K562 (cell line): ENCODE measurements at regions not wholly inside any gene's neighbourhood (a gene's known extent, or its start where the extent isn't known, plus 50 kb on each side); places are given as distances from the start of the nearest gene placed in this dataset.

Source experiments
- ATAC-seq: fragments of 200-7000 bp; cut with Tn5 transposase; 3 replicates; pipeline ENCODE4 v1.9.1; 2020; ENCODE audit warnings: moderate library complexity
- BruUV-seq: library from RNA; stranded (reverse); fragments of 400-500 nt; replicated peaks from 2 replicates; lab custom pipeline; 2021; lab: Mats Ljungman, UMichigan
- CTCF ChIA-PET: fragments of 300-600 bp; formaldehyde crosslinking; extraction: SDS; loops from one replicate; lab custom pipeline; 2021; ENCODE audit warnings: low intra/inter-chr PET ratio; lab: Yijun Ruan, JAX
- POLR2A ChIA-PET: fragments of 300-600, 350-650 bp; sonication (Branson Sonifier 250); formaldehyde crosslinking; extraction: SDS; loops from one replicate; lab custom pipeline; 2021; ENCODE audit warnings: antibody characterized with exemption, inconsistent platforms; lab: Yijun Ruan, JAX
- DNase-seq, 4 experiments: peaks; one replicate each; pipeline versions ENCODE4 v3.0.0 to v3.0.0-alpha.2; 2011 to 2018; ENCODE audit warnings: low spot score in 3 of 4, mixed read lengths in 3 of 4; ENCODE audit errors: extremely low read depth in 1 of 4
- FAIRE-seq: peaks from 2 replicates; lab custom pipeline; 2011; peaks lifted over from hg19 to GRCh38; lab: Jason Lieb, UNC
- H2AFZ ChIP-seq: 2 replicates; pipeline ENCODE4 v1.6.0; 2011; ENCODE audit warnings: low read depth, low read length, control low read depth, inconsistent platforms
- H3K27ac ChIP-seq: fragments of 200-600 bp; 3 replicates; pipeline ENCODE4 v1.8.0; 2011; ENCODE audit warnings: low read depth, mild to moderate bottlenecking, control low read depth, inconsistent platforms, low read length, moderate library complexity, mixed read lengths; ENCODE audit errors: extremely low read depth
- H3K27me3 ChIP-seq, 2 experiments: fragments of 300-600 bp in 1 of 2; 2 replicates in 1 of 2; 3 replicates in 1 of 2; pipeline versions ENCODE4 v1.6.0 to v1.8.0; 2011; ENCODE audit warnings: inconsistent platforms in 2 of 2, low read length in 2 of 2, mild to moderate bottlenecking in 1 of 2, mixed read lengths in 1 of 2, moderate library complexity in 1 of 2; ENCODE audit not compliant: control insufficient read depth in 2 of 2, insufficient read depth in 2 of 2
- H3K36me3 ChIP-seq: fragments of 300-600 bp; 3 replicates; pipeline ENCODE4 v1.8.0; 2011; ENCODE audit warnings: mild to moderate bottlenecking, low read length, inconsistent platforms; ENCODE audit not compliant: control insufficient read depth, insufficient read depth
- H3K4me1 ChIP-seq, 2 experiments: fragments of 200-600 bp in 1 of 2; replicated peaks in 1 of 2; 2 replicates in 1 of 2; 3 replicates in 1 of 2; pipeline versions ENCODE4 v1.5.1 to v1.8.0; 2011; ENCODE audit warnings: inconsistent platforms in 2 of 2, low read length in 2 of 2, mild to moderate bottlenecking in 1 of 2, mixed read lengths in 1 of 2, moderate library complexity in 1 of 2; ENCODE audit not compliant: control insufficient read depth in 2 of 2, insufficient read depth in 2 of 2
- H3K4me2 ChIP-seq: 2 replicates; pipeline ENCODE4 v1.6.1; 2011; ENCODE audit warnings: low read length, control low read depth, inconsistent platforms, mixed read lengths; ENCODE audit not compliant: insufficient read depth
- H3K4me3 ChIP-seq: fragments of 200-600 bp; sonication (generic), shearing (Covaris generic); 2 replicates; pipeline ENCODE4 v1.5.1; 2016; ENCODE audit warnings: control low read depth, inconsistent platforms
- H3K79me2 ChIP-seq: fragments of 200-600 bp; 3 replicates; pipeline ENCODE4 v1.8.0; 2011; ENCODE audit warnings: low read length, inconsistent platforms; ENCODE audit not compliant: control insufficient read depth, insufficient read depth
- H3K9ac ChIP-seq, 2 experiments: 2 replicates each; pipeline versions ENCODE4 v1.6.0 to v1.6.1; 2011; ENCODE audit warnings: low read depth in 2 of 2, low read length in 2 of 2, control low read depth in 1 of 2, inconsistent platforms in 1 of 2, mild to moderate bottlenecking in 1 of 2, mixed read lengths in 1 of 2; ENCODE audit not compliant: insufficient read depth in 1 of 2
- H3K9me1 ChIP-seq: one replicate; pipeline ENCODE4 v1.6.0; 2011; ENCODE audit warnings: inconsistent platforms, mild to moderate bottlenecking, low read length, moderate library complexity; ENCODE audit not compliant: control insufficient read depth, insufficient read depth
- H3K9me3 ChIP-seq: replicated peaks from 2 replicates; pipeline ENCODE4 v1.5.1; 2011; ENCODE audit warnings: low read depth, low read length, inconsistent platforms; ENCODE audit not compliant: control insufficient read depth, insufficient read depth
- H4K20me1 ChIP-seq: replicated peaks from 2 replicates; pipeline ENCODE4 v1.6.1; 2011; ENCODE audit warnings: low read length, inconsistent platforms, mixed read lengths; ENCODE audit not compliant: control insufficient read depth, insufficient read depth
- E2F3 ChIP-seq: fragments of 250-450 bp; sonication (Bioruptor Pico); IDR thresholded peaks from 2 replicates; pipeline ENCODE4 v1.4.0; 2020; ENCODE audit warnings: mild to moderate bottlenecking
- EGR1 ChIP-seq: fragments of 450-650 bp; conservative IDR thresholded peaks from 2 replicates; pipeline ENCODE4 v1.6.1; 2017; ENCODE audit warnings: mild to moderate bottlenecking
- ETV5 ChIP-seq: sonication (generic); formaldehyde crosslinking; IDR thresholded peaks from 2 replicates; pipeline ENCODE4 v1.4.0; 2020; ENCODE audit warnings: low read depth, mild to moderate bottlenecking, missing genetic modification reagents
- KAT2B ChIP-seq: IDR thresholded peaks from one replicate; pipeline ENCODE4 v1.6.1; 2012; ENCODE audit warnings: low read depth, mild to moderate bottlenecking, control low read depth, inconsistent platforms, low read length, moderate library complexity
- POLR2AphosphoS5 ChIP-seq: IDR thresholded peaks from 2 replicates; pipeline ENCODE4 v1.6.1; 2011; ENCODE audit warnings: mild to moderate bottlenecking, low read depth, low read length, moderate library complexity; ENCODE audit not compliant: control insufficient read depth, insufficient read depth
- ZC3H11A ChIP-seq: IDR thresholded peaks from 2 replicates; pipeline ENCODE4 v1.6.1; 2012; ENCODE audit warnings: low read depth, low read length, improper control_type of control experiment
- ZNF778 ChIP-seq: fragments of 450-650 bp; formaldehyde crosslinking; IDR thresholded peaks from 2 replicates; pipeline ENCODE4 v1.4.0; 2020; ENCODE audit warnings: mild to moderate bottlenecking, moderate library complexity
- WGBS: fragments of 100-300 bp; shearing (Covaris generic); methylation state at CpG from one replicate; pipeline ENCODE4 v1.1.6; 2016; ENCODE audit warnings: low coverage, mixed read lengths; ENCODE audit not compliant: insufficient coverage; ENCODE audit errors: missing lambda C conversion rate; 5-methylcytosine and 5-hydroxymethylcytosine counted together
- in situ Hi-C: fragments of 300-500 bp; cut with MboI; formaldehyde crosslinking; loops from 4 replicates; pipeline ENCODE4 v1.15.0; 2018; ENCODE audit warnings: inconsistent platforms, mixed read lengths
- intact Hi-C: fragments of 100-400 bp; cut with micrococcal nuclease; formaldehyde crosslinking; loops from 2 replicates; pipeline ENCODE4 v1.14.2; 2022
- TF ChIP-seq, protein P1 (sequence below): fragments of 250-450 bp; sonication (Bioruptor Pico); IDR thresholded peaks from 2 replicates; pipeline ENCODE4 v1.4.0; 2020; ENCODE audit warnings: borderline replicate concordance
- TF ChIP-seq, protein P2 (sequence below): sonication (generic); formaldehyde crosslinking; IDR thresholded peaks from 2 replicates; pipeline ENCODE4 v1.8.1; 2022; ENCODE audit warnings: missing genetic modification reagents
- TF ChIP-seq, protein P3 (sequence below): IDR thresholded peaks from 3 replicates; pipeline ENCODE4 v1.6.1; 2011; ENCODE audit warnings: borderline replicate concordance, mild to moderate bottlenecking, moderate library complexity; ENCODE audit not compliant: insufficient read length; ENCODE audit errors: extremely low read depth

DNA sequence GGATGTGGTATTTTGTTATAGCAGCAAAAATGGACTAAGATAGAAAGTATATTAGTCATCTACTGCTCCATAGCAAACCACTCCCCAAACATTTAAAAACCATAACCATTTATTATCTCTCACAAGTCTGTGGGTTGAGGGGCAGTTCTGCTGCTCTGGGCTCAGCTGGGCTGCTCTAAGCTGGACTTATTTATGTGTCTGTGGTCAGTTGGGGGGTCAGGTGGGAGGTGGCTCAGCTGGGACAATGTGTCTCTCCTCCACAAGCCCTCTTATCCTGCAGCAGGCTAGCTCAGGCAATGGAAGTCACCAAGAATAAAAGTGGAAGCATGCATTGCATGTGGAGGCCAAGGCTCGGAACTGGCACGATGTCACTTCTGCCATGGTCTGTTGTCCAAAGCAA lies 226.1 kb upstream of the N4BP1 start:
- H3K4me3 ChIP-seq: no peak overlapping the region
- H3K36me3 ChIP-seq: no peaks in the 10 kb centered on the region
- H2AFZ ChIP-seq: no peak overlapping the region
- CTCF ChIA-PET: no interaction called here
- DNase-seq: no peak
- POLR2A ChIA-PET: no interaction called here
- no peaks in the 10 kb centered on the region for H3K9me1 ChIP-seq
- H3K9ac ChIP-seq: no peak overlapping the region
- no peak for ATAC-seq
- H3K4me1 ChIP-seq: no peaks in the 10 kb centered on the region
- H3K4me2 ChIP-seq: no peak overlapping the region
- H3K79me2 ChIP-seq: no peaks in the 10 kb centered on the region
- in situ Hi-C loops: no loop called here
- no peaks in the 10 kb centered on the region for H3K27me3 ChIP-seq
- no TSS peak for BruUV-seq
- TF ChIP-seq KAT2B (no peak), ETV5 (CRISPR knock-in tag) (no peak), E2F3 (CRISPR knock-in tag) (no peak), ZC3H11A (no peak), POLR2AphosphoS5 (no peak), ZNF778 (CRISPR knock-in tag) (no peak), EGR1 (no peak)
- TF ChIP-seq, protein P1, sequence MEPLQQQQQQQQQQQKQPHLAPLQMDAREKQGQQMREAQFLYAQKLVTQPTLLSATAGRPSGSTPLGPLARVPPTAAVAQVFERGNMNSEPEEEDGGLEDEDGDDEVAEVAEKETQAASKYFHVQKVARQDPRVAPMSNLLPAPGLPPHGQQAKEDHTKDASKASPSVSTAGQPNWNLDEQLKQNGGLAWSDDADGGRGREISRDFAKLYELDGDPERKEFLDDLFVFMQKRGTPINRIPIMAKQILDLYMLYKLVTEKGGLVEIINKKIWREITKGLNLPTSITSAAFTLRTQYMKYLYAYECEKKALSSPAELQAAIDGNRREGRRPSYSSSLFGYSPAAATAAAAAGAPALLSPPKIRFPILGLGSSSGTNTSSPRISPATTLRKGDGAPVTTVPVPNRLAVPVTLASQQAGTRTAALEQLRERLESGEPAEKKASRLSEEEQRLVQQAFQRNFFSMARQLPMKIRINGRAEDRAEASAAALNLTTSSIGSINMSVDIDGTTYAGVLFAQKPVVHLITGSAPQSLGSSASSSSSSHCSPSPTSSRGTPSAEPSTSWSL: no peak
- TF ChIP-seq, protein P2, sequence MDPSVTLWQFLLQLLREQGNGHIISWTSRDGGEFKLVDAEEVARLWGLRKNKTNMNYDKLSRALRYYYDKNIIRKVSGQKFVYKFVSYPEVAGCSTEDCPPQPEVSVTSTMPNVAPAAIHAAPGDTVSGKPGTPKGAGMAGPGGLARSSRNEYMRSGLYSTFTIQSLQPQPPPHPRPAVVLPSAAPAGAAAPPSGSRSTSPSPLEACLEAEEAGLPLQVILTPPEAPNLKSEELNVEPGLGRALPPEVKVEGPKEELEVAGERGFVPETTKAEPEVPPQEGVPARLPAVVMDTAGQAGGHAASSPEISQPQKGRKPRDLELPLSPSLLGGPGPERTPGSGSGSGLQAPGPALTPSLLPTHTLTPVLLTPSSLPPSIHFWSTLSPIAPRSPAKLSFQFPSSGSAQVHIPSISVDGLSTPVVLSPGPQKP (CRISPR knock-in tag): no peak
- TF ChIP-seq, protein P3, sequence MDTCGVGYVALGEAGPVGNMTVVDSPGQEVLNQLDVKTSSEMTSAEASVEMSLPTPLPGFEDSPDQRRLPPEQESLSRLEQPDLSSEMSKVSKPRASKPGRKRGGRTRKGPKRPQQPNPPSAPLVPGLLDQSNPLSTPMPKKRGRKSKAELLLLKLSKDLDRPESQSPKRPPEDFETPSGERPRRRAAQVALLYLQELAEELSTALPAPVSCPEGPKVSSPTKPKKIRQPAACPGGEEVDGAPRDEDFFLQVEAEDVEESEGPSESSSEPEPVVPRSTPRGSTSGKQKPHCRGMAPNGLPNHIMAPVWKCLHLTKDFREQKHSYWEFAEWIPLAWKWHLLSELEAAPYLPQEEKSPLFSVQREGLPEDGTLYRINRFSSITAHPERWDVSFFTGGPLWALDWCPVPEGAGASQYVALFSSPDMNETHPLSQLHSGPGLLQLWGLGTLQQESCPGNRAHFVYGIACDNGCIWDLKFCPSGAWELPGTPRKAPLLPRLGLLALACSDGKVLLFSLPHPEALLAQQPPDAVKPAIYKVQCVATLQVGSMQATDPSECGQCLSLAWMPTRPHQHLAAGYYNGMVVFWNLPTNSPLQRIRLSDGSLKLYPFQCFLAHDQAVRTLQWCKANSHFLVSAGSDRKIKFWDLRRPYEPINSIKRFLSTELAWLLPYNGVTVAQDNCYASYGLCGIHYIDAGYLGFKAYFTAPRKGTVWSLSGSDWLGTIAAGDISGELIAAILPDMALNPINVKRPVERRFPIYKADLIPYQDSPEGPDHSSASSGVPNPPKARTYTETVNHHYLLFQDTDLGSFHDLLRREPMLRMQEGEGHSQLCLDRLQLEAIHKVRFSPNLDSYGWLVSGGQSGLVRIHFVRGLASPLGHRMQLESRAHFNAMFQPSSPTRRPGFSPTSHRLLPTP: no peak
- H3K9me3 ChIP-seq: no peaks in the 10 kb centered on the region
- 0% methylated on average over 2 of the region's 2 CpGs for WGBS
- H3K27ac ChIP-seq: no peak overlapping the region
- intact Hi-C loops: no loop called here
- FAIRE-seq: no peak
- H4K20me1 ChIP-seq: no peaks in the 10 kb centered on the region
